SKM-1 (cell line): ENCODE measurements at regions not wholly inside any gene's neighbourhood (a gene's known extent, or its start where the extent isn't known, plus 50 kb on each side); places are given as distances from the start of the nearest gene placed in this dataset.

ENCODE experiments used
- DNase-seq: peaks from one replicate; lab custom pipeline; 2025; ENCODE audit not compliant: unreplicated experiment; lab: John Stamatoyannopoulos, UW

- DNase-seq, result peak; percentile 55
Observed at GRCh38 chr6:45830441-45831139, 185.1 kb downstream of the CLIC5 start.

GRCh38 chr6:45829873-45830272 is 185.8 kb downstream of the CLIC5 start:
- DNase-seq, result no peak

GRCh38 chr6:45827952-45828530 is 187.6 kb downstream of the CLIC5 start:
- DNase-seq, result no peak

DNA sequence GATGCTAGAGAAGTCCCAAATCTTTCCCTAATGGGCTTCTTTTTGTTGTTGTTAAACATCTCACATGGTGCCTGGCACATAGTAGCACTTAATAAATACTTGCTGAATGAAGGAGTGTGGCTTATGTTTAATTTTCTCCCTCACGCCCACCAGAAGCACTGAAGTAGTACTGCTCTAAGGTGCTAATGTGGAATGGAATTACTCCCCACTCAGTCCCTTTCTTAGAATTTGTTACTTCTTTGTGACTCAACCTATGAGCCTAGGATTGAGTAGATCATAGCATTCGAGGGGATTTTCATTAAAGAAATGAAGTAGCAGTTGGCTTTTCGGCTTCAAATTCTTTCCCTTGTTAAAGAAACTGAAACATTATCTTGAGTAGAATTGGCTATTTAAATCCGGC is 192.8 kb downstream of the CLIC5 start:
- no peak for DNase-seq

DNA sequence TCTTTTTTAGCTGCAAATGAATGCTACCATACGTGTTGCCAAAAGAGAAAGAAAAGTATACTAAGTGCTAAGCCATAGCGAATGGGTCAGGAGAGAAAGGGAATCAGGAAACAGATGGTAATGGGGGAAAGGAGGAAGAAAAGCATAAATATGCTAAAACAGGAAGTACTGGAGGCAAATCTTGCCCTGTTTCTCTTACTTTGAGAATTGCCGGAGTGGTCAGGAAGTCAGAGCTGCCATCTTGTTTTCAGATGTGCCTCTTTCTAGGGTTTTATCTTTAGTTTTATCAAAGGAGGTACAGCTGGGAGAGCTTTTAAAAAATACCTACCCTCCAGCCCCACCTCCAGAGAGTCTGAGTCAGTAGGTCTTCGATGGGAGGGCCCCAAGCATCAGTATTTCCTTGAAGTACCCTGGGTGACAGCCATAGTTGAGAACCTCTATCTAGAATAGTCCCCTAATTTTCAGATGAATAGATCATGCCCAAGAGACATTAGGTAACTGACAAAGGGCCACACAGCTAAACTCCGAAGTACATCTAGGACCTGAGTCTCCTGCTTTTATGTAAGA is 193.3 kb downstream of the CLIC5 start:
- no peak for DNase-seq

DNA sequence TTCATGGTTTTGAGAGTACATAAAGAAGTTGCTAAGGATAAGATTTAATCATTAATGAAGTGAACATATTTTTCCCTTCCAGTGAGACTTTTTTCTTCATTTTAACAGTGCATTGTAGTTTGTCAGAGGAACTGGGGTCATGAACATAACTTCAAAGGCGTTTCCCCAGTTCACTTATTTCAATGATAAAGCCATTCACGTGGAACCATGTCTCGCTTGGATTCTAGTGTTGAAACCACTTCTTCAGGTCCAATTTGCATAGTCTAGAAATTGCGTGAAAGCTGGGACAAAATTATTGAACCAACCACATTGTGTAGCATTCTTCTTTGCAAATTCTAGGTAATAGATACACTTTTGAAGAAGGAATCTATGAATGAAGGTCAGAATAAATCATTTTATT is 197.0 kb downstream of the CLIC5 start:
- DNase-seq, result no peak

- no peak for DNase-seq
Observed at GRCh38 chr6:45816674-45817297, 198.9 kb downstream of the CLIC5 start.

DNA sequence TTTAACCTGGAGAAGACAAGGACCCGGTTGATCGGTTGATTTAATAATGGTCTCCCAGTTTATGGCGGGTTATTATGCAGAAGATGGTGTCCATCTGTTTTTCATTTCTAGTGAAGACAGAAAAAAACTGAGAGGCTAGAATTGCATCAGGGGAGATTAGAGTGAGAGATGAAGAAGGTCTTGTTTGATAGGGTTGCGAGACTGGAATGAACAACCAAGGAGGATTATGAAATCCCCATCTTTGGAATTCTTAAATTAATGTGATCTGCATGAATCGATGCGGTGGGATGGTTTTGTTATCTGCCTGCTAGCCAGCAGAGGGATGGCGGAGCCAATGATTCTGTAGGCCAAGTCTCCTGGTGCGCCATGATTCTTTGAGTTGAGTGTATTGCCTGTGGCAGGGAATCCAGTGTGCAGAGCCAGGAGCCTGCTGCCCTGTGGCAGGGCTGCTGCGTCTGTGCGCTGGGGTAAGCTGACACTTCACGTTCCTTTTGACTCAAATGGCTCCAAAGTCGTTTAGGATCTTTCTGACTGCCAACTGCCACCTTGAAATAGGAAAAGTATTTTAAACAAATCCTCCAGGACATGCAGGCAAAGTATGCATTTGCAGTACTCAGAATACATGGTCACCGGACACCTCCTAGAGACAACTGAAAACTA is 200.1 kb downstream of the CLIC5 start:
- no peak for DNase-seq

DNA sequence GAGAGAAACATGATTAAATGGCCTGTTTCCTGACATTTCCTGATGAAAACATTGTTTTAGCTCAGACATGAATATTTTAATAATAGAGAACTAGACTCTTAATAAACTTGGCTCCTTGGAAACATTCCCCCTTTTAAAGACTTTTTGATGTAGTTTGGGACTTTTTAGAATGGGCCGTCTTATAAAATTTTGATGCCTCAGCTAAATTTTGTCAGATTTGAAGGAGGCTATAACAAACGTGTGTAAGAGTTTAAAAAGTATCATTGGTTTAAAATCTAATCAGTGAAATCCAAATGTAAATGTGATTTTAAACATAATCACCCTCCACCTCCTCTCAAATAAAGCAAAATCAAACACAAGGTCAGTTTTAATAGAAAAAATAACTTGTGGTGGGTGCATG is 200.9 kb downstream of the CLIC5 start:
- no peak for DNase-seq

GRCh38 chr6:45813943-45814342 is 201.7 kb downstream of the CLIC5 start:
- DNase-seq, result no peak

DNA sequence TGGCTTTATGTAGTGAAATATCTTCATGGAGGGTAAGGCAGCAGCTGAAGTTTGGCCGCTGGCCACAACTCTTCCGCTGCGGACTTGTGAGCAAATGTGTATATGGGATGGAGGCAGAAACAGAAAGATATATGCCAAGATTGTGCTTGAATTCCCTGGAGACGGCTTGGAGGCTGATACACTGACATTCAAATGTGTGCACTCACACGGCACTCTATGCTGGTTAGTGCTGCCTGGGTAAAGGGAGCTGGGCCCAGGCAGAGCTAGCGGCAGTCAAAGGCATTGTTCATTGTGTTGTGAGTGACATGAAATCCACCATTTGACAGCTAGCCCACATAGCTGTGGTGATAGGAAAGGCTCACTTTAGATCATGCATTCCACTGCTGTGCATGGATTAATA is 202.7 kb downstream of the CLIC5 start:
- no peak for DNase-seq

DNA sequence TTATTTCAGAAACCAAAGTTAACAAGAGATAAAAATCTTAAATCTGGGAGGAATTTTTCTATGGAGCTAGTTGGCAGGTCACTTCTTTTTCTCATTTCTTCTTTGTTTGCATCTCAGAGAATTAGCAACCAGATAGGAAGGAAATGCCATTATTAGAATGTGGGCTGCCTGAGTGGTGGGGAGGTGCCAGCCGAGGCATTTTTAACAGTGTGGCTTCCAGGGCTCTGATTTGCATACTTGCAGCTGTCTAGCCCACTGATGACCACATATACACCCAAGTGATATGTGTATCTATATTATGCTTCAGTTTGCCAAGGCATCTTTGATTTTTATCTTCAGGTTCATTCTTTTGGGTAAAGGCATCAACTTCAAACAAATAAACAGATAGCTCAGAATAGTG is 206.7 kb downstream of the CLIC5 start:
- no peak for DNase-seq

DNA sequence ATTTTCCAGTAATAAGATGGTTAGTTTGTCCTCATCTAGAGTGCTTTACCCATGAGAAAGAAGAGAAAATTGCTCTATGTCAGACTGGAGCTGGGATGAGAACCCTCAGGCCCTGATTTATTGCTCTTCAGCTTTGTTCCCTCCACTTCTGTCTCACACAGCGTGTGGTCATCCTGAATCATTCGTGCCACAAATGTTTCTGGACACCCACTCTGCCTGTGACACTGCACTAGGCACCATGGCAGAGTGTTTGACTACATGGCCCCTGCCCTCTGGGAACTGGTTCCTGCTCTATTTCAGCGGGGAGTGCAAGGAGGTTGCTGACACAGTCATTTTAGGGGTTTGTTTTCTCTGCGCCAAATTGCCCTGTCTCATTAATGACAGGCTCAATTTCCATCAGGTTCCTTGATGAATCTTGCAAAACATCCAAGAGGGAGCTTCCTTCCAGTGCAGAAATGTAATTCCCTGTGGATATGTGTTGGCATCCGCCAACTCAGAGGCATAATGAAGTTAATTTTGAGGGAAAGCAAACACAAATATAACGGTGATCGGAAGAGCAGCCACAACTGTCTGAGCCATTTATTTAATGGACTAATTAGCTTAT is 207.5 kb downstream of the CLIC5 start:
- DNase-seq, result no peak

DNA sequence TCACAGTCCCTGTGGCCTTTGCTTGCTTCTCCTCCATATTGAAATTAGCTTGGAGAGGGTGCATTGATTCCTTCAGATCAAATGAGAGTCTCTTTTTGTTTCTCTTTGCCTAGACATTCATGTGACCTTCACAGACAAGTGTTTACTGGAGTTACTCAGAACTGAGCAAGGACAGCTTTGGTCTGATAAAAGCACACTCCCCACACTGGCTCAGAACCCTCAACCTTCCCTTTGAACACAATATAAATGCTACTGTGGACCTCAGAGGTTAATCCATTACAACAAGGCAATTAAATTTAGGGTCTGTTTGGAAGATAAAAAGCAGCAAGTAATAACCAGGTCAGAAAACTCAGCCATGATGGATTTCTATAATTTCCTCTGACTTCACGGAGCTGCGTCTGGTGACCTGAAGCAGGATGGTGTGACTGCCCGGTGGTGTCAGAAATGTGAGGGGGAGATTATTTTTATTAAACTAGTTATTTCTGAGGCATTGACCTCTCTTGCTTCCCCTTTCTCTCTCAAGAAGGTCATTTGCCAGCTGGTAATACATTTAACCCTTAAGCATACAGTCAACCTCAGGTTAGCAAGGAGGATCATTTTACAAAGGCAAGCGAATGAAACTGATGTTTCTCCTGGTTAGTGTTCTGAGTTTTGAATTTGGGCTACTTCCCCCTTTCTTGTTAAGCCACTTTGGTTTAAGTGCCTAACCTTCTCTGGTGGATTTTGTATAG is 208.2 kb downstream of the CLIC5 start:
- DNase-seq, result no peak

GRCh38 chr6:45806172-45806571 is 209.5 kb downstream of the CLIC5 start:
- no peak for DNase-seq

GRCh38 chr6:45803071-45803470 is 212.6 kb downstream of the CLIC5 start:
- peak; percentile 10 for DNase-seq

GRCh38 chr6:45801471-45802289 is 214.0 kb downstream of the CLIC5 start:
- no peak for DNase-seq

DNA sequence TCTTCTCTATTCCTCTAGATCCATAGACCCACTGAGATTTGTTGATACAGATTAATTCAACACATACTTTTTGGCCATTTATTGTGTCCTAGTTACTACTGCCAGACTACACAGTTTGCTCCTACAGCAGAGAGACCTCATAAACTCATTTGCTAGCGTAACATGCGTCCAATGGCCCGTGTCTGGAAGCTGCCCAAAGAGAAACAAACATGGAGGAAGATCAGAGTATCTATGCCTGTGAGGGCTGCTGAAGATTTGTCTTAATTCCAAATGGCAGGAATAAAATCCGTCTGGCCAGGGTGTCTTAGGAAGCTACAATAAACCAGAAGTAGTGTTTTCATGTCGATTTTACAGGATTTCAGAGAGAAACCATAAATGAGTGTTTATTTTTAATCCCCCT is 214.7 kb downstream of the CLIC5 start:
- no peak for DNase-seq

DNA sequence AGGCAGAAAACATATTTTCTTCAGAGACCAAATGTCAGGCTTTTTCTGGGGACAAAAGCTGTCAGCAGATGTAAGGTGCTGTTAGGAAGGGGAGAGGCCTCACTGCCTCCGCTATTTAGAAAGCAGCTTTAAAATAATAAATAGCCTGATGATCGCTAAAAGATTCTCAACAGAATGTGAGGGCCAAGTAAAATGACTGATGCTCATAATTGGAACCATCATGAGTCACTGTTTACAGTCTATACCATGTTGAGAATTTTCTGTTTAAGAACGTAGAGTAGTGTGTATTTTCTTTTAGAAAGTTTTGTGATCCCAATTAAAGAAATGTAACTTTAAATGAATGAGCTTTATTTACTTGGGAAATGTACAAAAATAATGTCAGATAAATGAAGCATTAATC is 220.0 kb downstream of the CLIC5 start:
- no peak for DNase-seq

DNA sequence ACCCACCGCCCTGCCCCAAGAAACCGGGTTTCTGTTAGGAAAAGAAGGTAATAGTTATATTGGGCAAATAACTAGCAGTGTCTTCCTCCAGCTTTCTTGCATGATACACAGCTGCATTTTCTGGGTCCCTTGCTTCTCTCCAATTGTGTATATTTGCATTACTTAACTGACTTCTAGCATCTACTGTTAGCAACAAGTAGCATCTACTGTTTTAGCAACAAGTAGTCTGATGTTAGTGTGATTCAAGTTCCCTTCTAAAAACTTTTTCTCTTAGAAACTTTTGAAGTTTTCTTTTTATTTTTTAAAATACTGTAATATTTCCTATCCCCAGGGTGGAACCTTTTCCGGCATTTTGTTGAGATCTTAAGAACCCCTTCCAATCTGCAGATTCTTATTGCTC is 221.2 kb downstream of the CLIC5 start:
- no peak for DNase-seq
